ENCODE measurements at regions not wholly inside any gene's neighbourhood (a gene's known extent, or its start where the extent isn't known, plus 50 kb on each side); places are given as distances from the start of the nearest gene placed in this dataset.

- TF ChIP-seq POLR2AphosphoS5 (IDR thresholded peaks at IDR 0.05; ENCODE audit: low read depth, low read length): no peak
- no peak for TF ChIP-seq CTCF (IDR thresholded peaks at IDR 0.05)
- no peak for TF ChIP-seq REST (IDR thresholded peaks at IDR 0.05; ENCODE audit: insufficient read depth in 1 of 2, low read depth in 2 of 2, low read length in 1 of 2)
Observed at GRCh38 chr16:59327894-59328293, 593.8 kb upstream of the GOT2 start.

Data from Panc1 (cell line).